ENCODE measurements at regions not wholly inside any gene's neighbourhood (a gene's known extent, or its start where the extent isn't known, plus 50 kb on each side); places are given as distances from the start of the nearest gene placed in this dataset.
A peak's percentile ranks its signal among the peaks of the same experiment; 100 is the strongest.

DNA sequence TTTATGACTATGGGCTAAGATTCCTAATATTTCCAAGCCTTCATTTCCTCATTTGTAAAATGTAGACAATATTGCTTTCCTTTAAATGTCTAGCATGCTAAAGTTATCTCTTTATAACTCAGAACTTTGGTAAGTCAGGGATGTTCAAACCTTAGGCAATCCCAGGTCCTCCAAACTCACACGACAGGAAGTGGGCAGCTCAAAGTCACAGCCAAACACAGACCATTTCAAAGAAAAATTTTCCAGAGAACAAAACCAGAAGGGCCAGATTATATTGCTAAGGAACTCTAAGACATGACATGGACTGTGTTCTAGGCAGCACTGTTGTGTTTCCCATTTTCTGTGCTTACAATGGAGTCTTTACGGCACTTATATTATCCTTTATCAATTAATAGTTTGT is 87.8 kb upstream of the DYNC1I1 start:
- Histone ChIP-seq H3K36me3 (replicated peaks) (no peaks in the 10 kb centered on the region), H3K9me3 (no peaks in the 10 kb centered on the region), H3K4me3 (no peak overlapping the region), H3K4me1 (peaks cover 3% of the 10 kb centered on the region; the same call in 1 of the 2 replicates), H3K27me3 (ENCODE audit: low read depth) (no peaks in the 10 kb centered on the region)
- in situ Hi-C loops (cut with MboI; ENCODE audit: low sequenced_read_pairs) = loop anchor here (5.0 kb wide), 1 partner anchor 147 kb away; no protein-coding TSS in a partner anchor
- DNase-seq (ENCODE audit: low spot score in 2 of 2) = no peak

DNA sequence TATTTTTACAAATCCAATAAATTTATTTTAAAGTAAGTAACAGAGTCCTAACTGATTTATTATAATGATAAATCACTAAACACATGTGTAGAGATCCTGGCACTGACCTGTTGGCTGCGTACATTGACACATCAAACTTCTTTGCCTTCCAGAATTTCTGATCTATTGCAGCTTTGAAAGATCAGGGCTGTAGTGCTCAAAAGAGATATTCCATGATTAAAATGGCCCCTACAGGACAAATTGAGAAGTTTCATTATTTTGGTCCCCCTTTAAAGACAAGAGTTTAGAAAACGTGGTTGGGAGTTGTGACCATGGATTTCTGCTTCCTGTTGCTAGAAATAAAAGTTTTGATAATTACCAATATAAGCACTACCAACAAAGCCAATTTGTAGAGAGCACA is 87.7 kb upstream of the PDK4 start:
- no peaks in the 10 kb centered on the region for H3K36me3 ChIP-seq (replicated peaks)
- no peaks in the 10 kb centered on the region for H3K9me3 ChIP-seq
- DNase-seq (ENCODE audit: low spot score in 2 of 2) = peak in 1 of 2 experiments; percentile 38
- in situ Hi-C loops (cut with MboI; ENCODE audit: low sequenced_read_pairs) = loop anchor here (5.0 kb wide), 1 partner anchor 147 kb away; no protein-coding TSS in a partner anchor
- peaks cover 3% of the 10 kb centered on the region; the same call in 1 of the 2 replicates for H3K4me1 ChIP-seq
- H3K4me3 ChIP-seq = no peak overlapping the region
- H3K27me3 ChIP-seq (ENCODE audit: low read depth) = no peaks in the 10 kb centered on the region

- Histone ChIP-seq H3K4me3 (no peak overlapping the region), H3K36me3 (replicated peaks) (no peaks in the 10 kb centered on the region), H3K9me3 (no peaks in the 10 kb centered on the region), H3K4me1 (peaks cover 3% of the 10 kb centered on the region; the same call in 1 of the 2 replicates), H3K27me3 (ENCODE audit: low read depth) (no peaks in the 10 kb centered on the region)
- in situ Hi-C loops (cut with MboI; ENCODE audit: low sequenced_read_pairs) = loop anchor here (5.0 kb wide), 1 partner anchor 146 kb away; no protein-coding TSS in a partner anchor
- no peak for DNase-seq (ENCODE audit: low spot score in 2 of 2)
These were observed 86.6 kb upstream of the PDK4 start for GRCh38 chr7:95682913-95683312.

DNA sequence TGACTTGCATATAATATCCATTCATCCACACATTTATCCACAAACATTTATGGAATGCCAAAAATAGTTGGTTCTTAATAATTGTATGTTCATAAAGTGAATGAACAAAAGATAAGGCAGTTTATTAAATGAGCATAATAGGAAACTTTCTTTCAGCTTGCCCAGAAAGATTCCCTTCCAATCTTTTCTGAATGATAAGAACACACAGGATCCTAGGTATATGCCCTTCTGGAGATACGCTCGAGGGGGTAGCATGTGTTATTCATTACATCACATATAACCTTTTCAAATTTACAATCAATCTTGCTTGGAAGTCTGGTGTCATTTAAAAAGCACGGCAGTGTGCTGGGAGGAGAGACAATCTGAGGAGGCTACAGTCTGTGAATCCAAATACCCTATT is 80.4 kb upstream of the PDK4 start:
- Histone ChIP-seq H3K9me3 (no peaks in the 10 kb centered on the region), H3K4me1 (no peaks in the 10 kb centered on the region), H3K27me3 (ENCODE audit: low read depth) (no peaks in the 10 kb centered on the region), H3K36me3 (replicated peaks) (no peaks in the 10 kb centered on the region), H3K4me3 (no peak overlapping the region)
- no peak for DNase-seq (ENCODE audit: low spot score in 2 of 2)
- in situ Hi-C loops (cut with MboI; ENCODE audit: low sequenced_read_pairs) = no loop called here

GRCh38 chr7:95675632-95676031 is 79.3 kb upstream of the PDK4 start:
- DNase-seq (ENCODE audit: low spot score in 2 of 2) = no peak
- Histone ChIP-seq H3K4me1 (no peaks in the 10 kb centered on the region), H3K27me3 (ENCODE audit: low read depth) (no peaks in the 10 kb centered on the region), H3K36me3 (replicated peaks) (no peaks in the 10 kb centered on the region), H3K4me3 (no peak overlapping the region), H3K9me3 (no peaks in the 10 kb centered on the region)
- in situ Hi-C loops (cut with MboI; ENCODE audit: low sequenced_read_pairs) = no loop called here

DNA sequence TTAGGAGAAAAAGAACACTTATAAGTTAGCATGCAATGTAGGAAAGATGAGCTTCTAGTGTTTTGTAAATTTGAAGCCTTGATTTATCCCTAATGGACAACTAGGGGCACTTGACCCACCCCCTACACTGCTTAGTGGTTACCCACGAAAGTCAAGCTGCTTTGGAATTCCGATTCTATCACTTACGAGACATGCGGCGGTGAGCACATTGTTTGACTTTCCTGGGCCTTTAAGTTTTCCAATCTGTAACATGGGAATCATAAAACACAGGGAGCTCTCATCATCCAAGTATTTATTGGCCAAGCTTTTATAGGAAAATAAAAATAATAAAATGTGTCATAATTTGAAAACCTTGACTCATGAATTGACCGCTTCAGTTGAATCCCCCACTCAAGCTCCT is 78.7 kb upstream of the PDK4 start:
- in situ Hi-C loops (cut with MboI; ENCODE audit: low sequenced_read_pairs) = no loop called here
- Histone ChIP-seq H3K4me1 (no peaks in the 10 kb centered on the region), H3K27me3 (ENCODE audit: low read depth) (no peaks in the 10 kb centered on the region), H3K4me3 (no peak overlapping the region), H3K9me3 (no peaks in the 10 kb centered on the region), H3K36me3 (replicated peaks) (no peaks in the 10 kb centered on the region)
- DNase-seq (ENCODE audit: low spot score in 2 of 2) = no peak

GRCh38 chr7:95674101-95674500 is 77.8 kb upstream of the PDK4 start:
- Histone ChIP-seq H3K4me1 (no peaks in the 10 kb centered on the region), H3K9me3 (no peaks in the 10 kb centered on the region), H3K4me3 (no peak overlapping the region), H3K36me3 (replicated peaks) (no peaks in the 10 kb centered on the region), H3K27me3 (ENCODE audit: low read depth) (no peaks in the 10 kb centered on the region)
- in situ Hi-C loops (cut with MboI; ENCODE audit: low sequenced_read_pairs) = no loop called here
- DNase-seq (ENCODE audit: low spot score in 2 of 2) = no peak

GRCh38 chr7:95672434-95672833 is 76.1 kb upstream of the PDK4 start:
- no peaks in the 10 kb centered on the region for H3K27me3 ChIP-seq (ENCODE audit: low read depth)
- H3K36me3 ChIP-seq (replicated peaks) = no peaks in the 10 kb centered on the region
- H3K9me3 ChIP-seq = no peaks in the 10 kb centered on the region
- no peaks in the 10 kb centered on the region for H3K4me1 ChIP-seq
- DNase-seq (ENCODE audit: low spot score in 2 of 2) = no peak
- in situ Hi-C loops (cut with MboI; ENCODE audit: low sequenced_read_pairs) = no loop called here
- no peak overlapping the region for H3K4me3 ChIP-seq

- in situ Hi-C loops (cut with MboI; ENCODE audit: low sequenced_read_pairs) = no loop called here
- no peak for DNase-seq (ENCODE audit: low spot score in 2 of 2)
- no peak overlapping the region for H3K4me3 ChIP-seq
- no peaks in the 10 kb centered on the region for H3K27me3 ChIP-seq (ENCODE audit: low read depth)
- H3K36me3 ChIP-seq (replicated peaks) = no peaks in the 10 kb centered on the region
- H3K4me1 ChIP-seq = no peaks in the 10 kb centered on the region
- H3K9me3 ChIP-seq = no peaks in the 10 kb centered on the region
These were observed 73.2 kb upstream of the PDK4 start for GRCh38 chr7:95669513-95669912.

DNA sequence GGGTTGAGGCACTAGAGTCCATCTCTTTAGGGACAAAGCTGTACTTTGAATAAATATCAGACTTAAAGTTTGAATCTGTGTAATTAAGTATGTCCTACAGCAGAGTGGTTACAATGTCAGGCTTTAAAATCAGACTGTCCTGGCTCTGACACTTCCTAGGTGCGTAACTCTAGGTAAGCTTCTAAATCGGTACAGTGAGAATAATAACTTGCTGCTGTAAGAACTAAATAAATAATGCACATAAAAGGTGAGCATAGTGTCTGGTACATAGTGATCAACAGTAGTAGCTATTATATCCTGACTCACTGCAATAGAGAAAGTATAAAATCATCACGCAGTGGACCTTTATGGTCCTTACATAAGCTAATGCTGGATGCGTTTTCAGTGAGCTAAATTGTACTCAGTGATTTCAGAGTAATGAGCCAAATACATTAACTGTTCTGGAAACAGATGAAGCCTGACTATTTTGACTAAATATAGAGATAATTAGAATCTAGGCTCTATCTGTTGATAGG is 72.2 kb upstream of the PDK4 start:
- no peak for DNase-seq (ENCODE audit: low spot score in 2 of 2)
- Histone ChIP-seq H3K27me3 (ENCODE audit: low read depth) (no peaks in the 10 kb centered on the region), H3K36me3 (replicated peaks) (no peaks in the 10 kb centered on the region), H3K9me3 (no peaks in the 10 kb centered on the region), H3K4me3 (no peak overlapping the region), H3K4me1 (no peaks in the 10 kb centered on the region)
- in situ Hi-C loops (cut with MboI; ENCODE audit: low sequenced_read_pairs) = no loop called here

DNA sequence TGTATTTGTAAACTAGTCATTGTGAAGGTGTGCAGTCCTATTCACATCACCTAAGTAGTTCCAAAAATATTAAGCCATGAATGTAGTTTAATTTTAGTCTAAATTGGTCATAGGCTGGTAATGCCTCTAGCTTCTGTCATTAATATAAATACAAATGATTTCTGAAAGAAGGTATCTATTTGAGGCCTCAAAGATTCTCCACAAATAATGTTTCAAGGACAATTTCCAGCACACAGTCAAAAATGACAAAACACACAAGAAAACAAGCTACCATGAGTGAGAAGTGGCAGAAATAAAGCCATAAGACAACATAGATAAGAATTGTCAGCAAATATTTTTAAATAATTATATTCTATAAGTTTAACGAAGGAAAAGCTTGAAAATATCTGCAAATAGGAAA is 66.7 kb upstream of the PDK4 start:
- Histone ChIP-seq H3K4me1 (no peaks in the 10 kb centered on the region), H3K36me3 (replicated peaks) (no peaks in the 10 kb centered on the region), H3K9me3 (no peaks in the 10 kb centered on the region), H3K27me3 (ENCODE audit: low read depth) (no peaks in the 10 kb centered on the region; the same call in 1 of the 2 replicates), H3K4me3 (no peak overlapping the region)
- in situ Hi-C loops (cut with MboI; ENCODE audit: low sequenced_read_pairs) = no loop called here
- no peak for DNase-seq (ENCODE audit: low spot score in 2 of 2)

GRCh38 chr7:95660023-95660434 is 63.7 kb upstream of the PDK4 start:
- Histone ChIP-seq H3K4me3 (no peak overlapping the region), H3K36me3 (replicated peaks) (no peaks in the 10 kb centered on the region), H3K9me3 (no peaks in the 10 kb centered on the region), H3K4me1 (no peaks in the 10 kb centered on the region), H3K27me3 (ENCODE audit: low read depth) (peaks cover 12% of the 10 kb centered on the region; the same call in 1 of the 2 replicates)
- no peak for DNase-seq (ENCODE audit: low spot score in 2 of 2)
- in situ Hi-C loops (cut with MboI; ENCODE audit: low sequenced_read_pairs) = no loop called here

GRCh38 chr7:95658676-95659075 is 62.4 kb upstream of the PDK4 start:
- Histone ChIP-seq H3K9me3 (no peaks in the 10 kb centered on the region), H3K27me3 (ENCODE audit: low read depth) (peaks cover 12% of the 10 kb centered on the region; the same call in 1 of the 2 replicates), H3K4me3 (no peak overlapping the region), H3K4me1 (no peaks in the 10 kb centered on the region), H3K36me3 (replicated peaks) (no peaks in the 10 kb centered on the region)
- DNase-seq (ENCODE audit: low spot score in 2 of 2) = no peak
- in situ Hi-C loops (cut with MboI; ENCODE audit: low sequenced_read_pairs) = no loop called here

DNA sequence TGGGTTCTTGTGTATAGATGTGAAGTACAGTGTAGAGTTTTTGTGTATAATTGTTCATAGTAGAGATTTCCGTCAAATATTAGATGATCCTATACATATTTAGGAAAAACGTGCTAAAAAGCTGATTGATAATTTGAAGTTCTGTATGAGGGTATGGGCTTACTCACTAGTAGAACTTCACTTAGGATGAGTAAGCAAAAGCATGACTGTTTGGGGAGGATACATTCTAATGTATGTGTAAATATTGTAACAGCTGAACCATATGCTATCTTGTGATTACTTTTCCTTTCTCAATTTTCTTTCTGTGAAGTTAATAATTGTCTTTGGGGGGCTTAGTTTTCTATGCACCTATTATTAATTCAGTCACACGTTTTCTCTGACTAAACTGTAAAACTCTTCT is 53.2 kb upstream of the PDK4 start:
- no peak for DNase-seq (ENCODE audit: low spot score in 2 of 2)
- in situ Hi-C loops (cut with MboI; ENCODE audit: low sequenced_read_pairs) = no loop called here
- no peaks in the 10 kb centered on the region for H3K36me3 ChIP-seq (replicated peaks)
- no peak overlapping the region for H3K4me3 ChIP-seq
- H3K4me1 ChIP-seq = no peaks in the 10 kb centered on the region
- peaks cover 22% of the 10 kb centered on the region for H3K27me3 ChIP-seq (ENCODE audit: low read depth)
- no peaks in the 10 kb centered on the region for H3K9me3 ChIP-seq

DNA sequence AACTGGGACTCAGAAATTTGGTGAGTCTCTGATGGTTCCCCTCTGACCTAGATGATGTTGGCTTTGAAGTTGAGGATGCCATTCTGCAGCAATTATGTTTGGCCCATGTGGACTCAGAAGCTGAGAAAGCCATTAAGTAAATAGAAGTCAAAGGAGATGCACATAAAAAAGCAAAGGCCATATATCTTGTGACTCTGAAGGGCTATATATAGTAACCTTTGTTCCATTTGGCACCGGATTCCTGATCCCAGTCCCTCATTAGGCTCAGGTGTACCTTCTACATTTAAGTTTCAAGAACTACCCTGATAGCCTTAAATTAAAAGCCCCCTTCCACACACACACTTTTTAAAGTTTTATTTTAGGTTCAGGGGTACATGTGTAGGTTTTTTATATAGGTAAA is 50.0 kb upstream of the PDK4 start:
- Histone ChIP-seq H3K4me1 (no peaks in the 10 kb centered on the region), H3K36me3 (replicated peaks) (no peaks in the 10 kb centered on the region), H3K9me3 (no peaks in the 10 kb centered on the region), H3K4me3 (no peak overlapping the region), H3K27me3 (ENCODE audit: low read depth) (peaks cover 38% of the 10 kb centered on the region)
- in situ Hi-C loops (cut with MboI; ENCODE audit: low sequenced_read_pairs) = no loop called here
- no peak for DNase-seq (ENCODE audit: low spot score in 2 of 2)
